ENCODE measurements at regions not wholly inside any gene's neighbourhood (a gene's known extent, or its start where the extent isn't known, plus 50 kb on each side); places are given as distances from the start of the nearest gene placed in this dataset.

DNA sequence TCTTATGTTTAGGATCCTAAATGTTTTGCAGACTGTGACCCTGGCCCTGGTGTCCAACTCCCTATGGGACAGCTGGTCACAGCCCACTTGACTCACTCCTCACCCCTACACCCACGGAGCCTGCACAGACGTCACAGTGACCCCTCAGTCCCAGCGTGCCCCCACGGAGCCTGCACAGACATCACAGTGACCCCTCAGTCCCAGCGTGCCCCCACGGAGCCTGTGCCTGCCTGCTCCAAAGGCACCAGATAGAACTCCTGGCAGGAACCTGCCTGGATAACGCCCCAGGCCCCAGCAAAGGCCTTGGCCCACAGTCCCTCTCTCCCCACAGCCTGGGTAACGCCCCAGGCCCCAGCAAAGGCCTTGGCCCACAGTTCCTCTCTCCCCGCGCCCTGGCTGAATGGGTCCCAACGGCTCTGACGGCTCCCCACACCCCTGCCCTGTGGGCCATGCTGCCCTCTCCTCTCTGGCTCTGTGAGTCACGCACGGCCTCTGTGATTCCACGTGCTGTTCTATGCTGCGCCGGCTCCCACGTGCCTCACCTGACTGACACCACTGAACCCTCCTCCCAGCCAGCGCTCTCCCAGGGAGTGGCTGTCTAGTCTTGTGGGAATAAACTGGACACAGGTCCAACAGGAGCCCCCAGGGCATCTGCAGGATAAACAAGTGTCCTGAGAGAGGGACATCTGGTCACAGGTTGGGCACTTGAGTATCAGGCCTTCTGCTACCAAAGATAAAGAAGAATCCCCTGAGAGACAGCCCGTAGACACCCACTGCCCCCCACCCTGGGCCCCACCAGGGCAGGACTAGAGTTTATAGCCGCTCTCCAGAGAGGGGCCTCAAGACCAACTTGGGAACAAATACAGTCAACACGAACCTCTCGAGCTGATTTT, 250.3 kb downstream of the BRD1 start:
- Histone ChIP-seq H3K4me1 (ENCODE audit: insufficient read depth, low read length) (no peaks in the 10 kb centered on the region), H3K9me3 (ENCODE audit: low read length) (no peaks in the 10 kb centered on the region), H3K36me3 (ENCODE audit: insufficient read depth, low read length) (no peaks in the 10 kb centered on the region)

DNA sequence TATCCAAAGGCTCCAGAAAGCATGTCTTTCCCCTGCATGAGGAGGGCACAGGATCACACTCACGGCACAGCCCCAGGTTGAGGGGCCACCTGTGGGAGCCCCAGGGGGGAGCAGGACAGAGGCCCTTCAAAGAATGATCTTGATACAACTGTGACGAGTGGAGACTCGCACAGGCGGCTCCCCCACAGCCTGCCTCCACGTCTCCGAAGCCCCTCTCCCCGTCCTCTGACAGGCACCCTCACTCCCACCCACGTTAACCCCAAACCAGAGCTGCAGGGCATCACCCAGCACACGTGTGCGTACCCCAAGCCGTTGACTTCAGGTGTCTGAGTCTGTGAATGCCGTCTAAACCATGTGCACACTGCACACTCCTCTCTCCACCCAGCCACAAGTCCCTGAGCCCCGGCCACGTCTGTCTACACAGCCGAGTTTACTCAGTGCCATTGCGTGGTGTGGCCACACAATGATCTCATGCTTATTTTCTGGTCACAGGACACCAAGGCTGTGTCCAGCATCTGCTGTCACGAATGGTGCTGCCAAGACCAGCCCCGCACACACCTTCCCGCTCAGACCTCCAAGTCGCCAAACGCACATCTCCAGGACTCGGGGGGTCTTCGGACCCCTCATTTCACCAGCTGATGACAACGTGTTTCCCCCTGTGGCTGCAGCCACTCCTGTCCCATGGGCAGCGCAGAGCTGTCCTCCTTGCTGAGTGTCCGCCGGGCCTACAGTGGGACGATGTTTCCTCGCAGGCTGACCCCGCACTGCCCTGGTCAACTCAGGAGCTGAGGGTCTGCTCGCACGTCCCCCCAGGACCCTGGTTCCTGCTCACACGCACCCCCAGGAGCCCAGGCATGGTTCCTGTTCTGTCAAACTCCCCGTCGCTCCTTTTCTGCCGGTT, 251.2 kb downstream of the BRD1 start:
- Histone ChIP-seq H2AFZ (ENCODE audit: low read depth, low read length) (no peak overlapping the region), H3K4me3 (ENCODE audit: low read length) (no peak overlapping the region), H3K4me1 (ENCODE audit: insufficient read depth, low read length) (no peaks in the 10 kb centered on the region), H3K9me3 (ENCODE audit: low read length) (no peaks in the 10 kb centered on the region), H3K27me3 (ENCODE audit: insufficient read depth, low read length) (no peaks in the 10 kb centered on the region), H3K36me3 (ENCODE audit: insufficient read depth, low read length) (no peaks in the 10 kb centered on the region)

More for the DNA sequence above, 250.3 kb downstream of the BRD1 start:
- H3K27me3 ChIP-seq (ENCODE audit: insufficient read depth, low read length): no peaks in the 10 kb centered on the region
- no peak overlapping the region for H2AFZ ChIP-seq (ENCODE audit: low read depth, low read length)
- no peak overlapping the region for H3K4me3 ChIP-seq (ENCODE audit: low read length)

DNA sequence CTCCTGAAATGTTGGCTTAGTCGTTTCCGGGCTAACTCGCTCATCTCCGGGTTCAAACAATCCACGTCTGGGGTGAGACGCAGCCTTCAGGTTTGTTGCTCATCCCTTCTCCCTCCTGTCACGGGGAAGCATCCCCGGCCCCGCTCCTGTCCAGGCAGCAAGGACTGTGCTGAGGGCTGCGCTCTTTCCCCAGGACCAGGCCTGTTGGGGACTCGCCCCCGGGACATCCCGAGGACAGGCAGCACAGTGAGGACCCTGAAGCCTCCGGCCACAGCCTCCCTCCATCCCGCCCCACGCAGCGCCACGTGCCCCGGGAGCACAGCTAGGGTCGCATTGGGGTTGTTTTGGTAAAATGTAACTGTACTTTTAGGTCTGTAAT, 252.0 kb downstream of the BRD1 start:
- Histone ChIP-seq H3K36me3 (ENCODE audit: insufficient read depth, low read length) (no peaks in the 10 kb centered on the region), H3K4me3 (ENCODE audit: low read length) (no peak overlapping the region), H3K27me3 (ENCODE audit: insufficient read depth, low read length) (no peaks in the 10 kb centered on the region), H3K9me3 (ENCODE audit: low read length) (no peaks in the 10 kb centered on the region), H3K4me1 (ENCODE audit: insufficient read depth, low read length) (no peaks in the 10 kb centered on the region), H2AFZ (ENCODE audit: low read depth, low read length) (no peak overlapping the region)

DNA sequence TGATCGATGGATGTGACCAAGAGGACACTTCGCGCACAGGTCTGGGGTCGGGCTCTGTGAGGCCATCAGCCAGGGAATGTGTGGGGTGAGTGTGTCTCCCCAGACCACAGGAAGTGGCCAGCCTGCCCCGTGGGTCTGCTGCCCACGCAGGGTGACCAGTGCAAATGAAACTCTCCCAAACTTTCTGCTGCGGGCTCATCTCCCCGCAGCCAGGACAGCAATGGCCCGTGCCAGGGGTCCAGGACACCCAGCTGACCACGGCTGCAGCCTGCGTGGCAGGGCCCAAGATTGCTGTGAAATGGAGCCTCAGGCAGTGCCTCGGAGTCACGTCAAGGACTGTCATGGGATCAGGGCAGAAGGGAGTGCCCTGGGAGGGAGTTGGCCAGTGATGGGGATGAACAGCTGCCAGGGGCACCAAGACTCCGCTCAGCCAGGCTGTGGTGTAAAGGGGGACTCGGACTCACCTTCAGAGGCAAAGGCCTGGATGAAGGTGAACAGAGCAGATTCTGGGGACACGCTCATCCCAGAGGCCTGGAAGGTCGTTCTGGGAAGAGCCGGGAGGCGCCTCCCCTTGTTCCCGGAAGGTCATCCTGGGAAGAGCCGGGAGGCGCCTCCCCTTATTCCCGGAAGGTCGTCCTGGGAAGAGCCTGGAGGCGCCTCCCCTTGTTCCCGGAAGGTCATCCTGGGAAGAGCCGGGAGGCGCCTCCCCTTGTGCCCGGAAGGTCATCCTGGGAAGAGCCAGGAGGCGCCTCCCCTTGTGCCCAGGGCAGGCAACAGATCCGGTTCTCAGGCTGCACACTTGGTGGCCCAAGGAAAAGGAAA, 252.6 kb downstream of the BRD1 start:
- Histone ChIP-seq H3K27me3 (ENCODE audit: insufficient read depth, low read length) (no peaks in the 10 kb centered on the region), H3K36me3 (ENCODE audit: insufficient read depth, low read length) (no peaks in the 10 kb centered on the region), H3K4me3 (ENCODE audit: low read length) (no peak overlapping the region), H3K4me1 (ENCODE audit: insufficient read depth, low read length) (no peaks in the 10 kb centered on the region), H3K9me3 (ENCODE audit: low read length) (no peaks in the 10 kb centered on the region), H2AFZ (ENCODE audit: low read depth, low read length) (no peak overlapping the region)

DNA sequence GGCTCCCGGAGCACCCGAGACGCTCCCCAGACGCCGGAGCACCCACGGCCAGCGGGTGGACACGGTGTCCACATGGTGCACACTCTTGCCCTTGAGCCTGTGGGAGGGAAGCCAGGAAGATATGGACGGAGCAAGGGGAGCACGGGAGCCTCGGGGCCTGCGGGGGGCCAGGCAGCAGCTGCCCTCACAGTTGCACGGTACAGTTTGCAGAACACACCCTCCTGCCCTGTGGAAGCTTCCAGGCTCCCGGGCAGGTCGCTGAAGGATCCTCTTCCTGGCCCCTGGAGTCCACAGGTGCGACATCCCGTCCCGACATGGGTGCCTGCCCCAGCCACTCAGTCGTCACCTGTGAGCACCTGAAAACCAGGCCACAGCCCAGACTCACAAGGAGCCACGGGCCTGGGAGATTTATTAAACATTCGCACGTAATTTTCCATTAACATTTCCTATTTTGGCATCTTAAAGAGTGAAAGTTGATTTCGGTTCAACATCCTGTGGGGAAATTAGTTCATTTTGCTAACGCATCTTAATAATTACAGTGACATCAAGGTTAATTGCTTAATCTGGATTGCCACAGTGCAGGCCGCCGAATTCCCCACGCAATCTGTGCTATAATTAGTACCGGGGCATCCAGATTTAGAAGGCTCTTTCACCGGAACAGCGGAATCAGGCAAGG, 253.3 kb downstream of the BRD1 start:
- Histone ChIP-seq H3K36me3 (ENCODE audit: insufficient read depth, low read length) (no peaks in the 10 kb centered on the region), H3K27me3 (ENCODE audit: insufficient read depth, low read length) (no peaks in the 10 kb centered on the region), H3K9me3 (ENCODE audit: low read length) (no peaks in the 10 kb centered on the region), H3K4me3 (ENCODE audit: low read length) (no peak overlapping the region), H2AFZ (ENCODE audit: low read depth, low read length) (no peak overlapping the region), H3K4me1 (ENCODE audit: insufficient read depth, low read length) (no peaks in the 10 kb centered on the region)

DNA sequence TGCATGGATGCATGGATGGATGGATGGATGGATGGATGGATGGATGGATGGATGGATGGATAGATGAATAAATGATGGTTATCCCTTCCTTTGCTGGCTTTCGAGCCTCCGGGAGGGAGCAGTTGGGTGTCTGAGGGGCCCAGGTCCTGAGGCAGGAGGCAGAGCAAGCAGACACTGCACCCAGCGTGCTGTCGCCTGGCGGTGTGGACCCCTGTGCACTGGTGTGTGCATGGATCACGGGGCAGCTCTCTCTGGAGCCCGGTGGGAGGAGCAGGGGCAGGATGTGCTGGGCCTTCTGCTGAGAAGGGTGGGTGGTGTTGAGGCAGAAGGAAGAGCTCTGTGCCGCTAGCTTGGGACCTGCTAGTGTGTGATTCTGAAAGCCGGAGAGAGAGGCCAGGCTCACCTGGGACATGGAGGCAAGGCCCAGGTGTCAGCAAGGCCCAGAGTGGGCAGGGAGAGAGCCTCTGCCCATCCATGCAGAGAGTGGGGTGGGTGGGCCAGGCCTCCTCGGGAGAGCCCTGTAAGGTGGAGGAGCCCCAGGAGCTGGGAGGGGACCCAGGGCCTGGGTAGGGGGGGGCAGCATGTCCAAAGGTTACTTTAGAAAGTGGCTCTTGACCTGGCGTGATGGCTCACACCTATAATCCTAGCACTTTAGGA, 254.4 kb downstream of the BRD1 start:
- no peaks in the 10 kb centered on the region for H3K36me3 ChIP-seq (ENCODE audit: insufficient read depth, low read length)
- H2AFZ ChIP-seq (ENCODE audit: low read depth, low read length): no peak overlapping the region
- no peak overlapping the region for H3K4me3 ChIP-seq (ENCODE audit: low read length)
- no peaks in the 10 kb centered on the region for H3K9me3 ChIP-seq (ENCODE audit: low read length)
- no peaks in the 10 kb centered on the region for H3K4me1 ChIP-seq (ENCODE audit: insufficient read depth, low read length)
- H3K27me3 ChIP-seq (ENCODE audit: insufficient read depth, low read length): peaks cover 6% of the 10 kb centered on the region

DNA sequence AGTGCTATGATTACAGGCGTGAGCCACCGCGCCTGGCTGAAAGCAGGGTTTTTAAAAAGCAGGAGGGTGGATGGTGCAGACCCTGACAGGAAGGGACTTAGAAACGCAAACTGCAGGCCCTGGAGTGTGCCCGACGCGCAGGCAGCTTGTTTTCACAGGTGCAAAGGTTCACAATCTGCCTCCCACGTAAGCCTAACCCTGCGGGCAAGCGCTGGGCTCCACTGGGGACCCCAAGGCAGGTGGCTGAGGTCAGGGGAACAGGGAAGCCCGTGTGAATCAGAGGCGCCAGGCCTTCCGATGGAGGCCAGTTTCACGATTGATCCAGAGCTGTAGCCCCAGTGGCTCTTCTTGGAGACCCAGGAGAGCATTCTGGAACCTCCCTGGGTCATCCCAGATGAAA, 256.3 kb downstream of the BRD1 start:
- Histone ChIP-seq H3K27me3 (ENCODE audit: insufficient read depth, low read length) (peaks cover 11% of the 10 kb centered on the region), H2AFZ (ENCODE audit: low read depth, low read length) (no peak overlapping the region)

DNA sequence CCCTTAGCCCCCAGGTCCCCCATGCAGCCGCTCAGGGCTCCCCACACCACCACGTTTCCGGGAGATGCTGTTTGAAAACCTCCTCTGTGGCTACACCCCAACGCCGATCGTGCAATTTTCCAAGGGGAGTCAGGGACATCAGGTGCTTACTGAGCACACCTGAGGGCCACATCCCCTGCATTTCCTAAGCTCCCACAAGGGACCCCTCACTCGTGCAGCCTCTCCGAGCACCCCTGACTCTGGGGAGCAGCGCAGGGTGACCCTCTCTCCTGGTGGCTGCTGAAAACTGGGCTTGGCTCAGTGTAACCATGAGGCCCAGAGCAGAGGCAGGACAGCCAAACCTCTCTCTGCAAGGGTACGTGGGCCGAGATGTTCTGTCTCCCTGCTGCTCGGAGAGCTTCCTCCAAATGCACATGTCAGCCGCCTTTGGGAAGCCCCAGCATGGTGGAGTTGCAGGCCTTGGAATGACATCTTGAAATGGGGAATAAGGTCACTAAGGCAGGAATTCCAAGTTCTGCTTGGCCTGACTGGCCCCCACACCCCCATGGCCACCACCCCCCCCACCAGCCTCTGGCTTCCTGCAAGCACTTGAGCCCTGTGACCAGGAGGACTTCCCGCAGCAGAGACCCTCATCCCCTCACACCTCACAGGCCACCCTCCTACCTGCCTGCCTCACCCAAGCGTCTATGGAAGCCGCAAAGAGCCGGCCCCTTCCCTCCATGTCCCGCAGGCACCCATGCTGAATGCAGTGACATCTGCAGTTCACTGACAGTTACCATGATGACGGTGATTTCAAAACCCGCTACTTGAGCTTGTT, 257.4 kb downstream of the BRD1 start:
- H3K27me3 ChIP-seq (ENCODE audit: insufficient read depth, low read length): peaks cover 11% of the 10 kb centered on the region
- no peaks in the 10 kb centered on the region for H3K9me3 ChIP-seq (ENCODE audit: low read length)
- no peaks in the 10 kb centered on the region for H3K36me3 ChIP-seq (ENCODE audit: insufficient read depth, low read length)
- no peak overlapping the region for H2AFZ ChIP-seq (ENCODE audit: low read depth, low read length)
- no peak overlapping the region for H3K4me3 ChIP-seq (ENCODE audit: low read length)
- H3K4me1 ChIP-seq (ENCODE audit: insufficient read depth, low read length): no peaks in the 10 kb centered on the region

More for the DNA sequence above, 256.3 kb downstream of the BRD1 start:
- Histone ChIP-seq H3K36me3 (ENCODE audit: insufficient read depth, low read length) (no peaks in the 10 kb centered on the region), H3K9me3 (ENCODE audit: low read length) (no peaks in the 10 kb centered on the region), H3K4me3 (ENCODE audit: low read length) (no peak overlapping the region), H3K4me1 (ENCODE audit: insufficient read depth, low read length) (no peaks in the 10 kb centered on the region)

DNA sequence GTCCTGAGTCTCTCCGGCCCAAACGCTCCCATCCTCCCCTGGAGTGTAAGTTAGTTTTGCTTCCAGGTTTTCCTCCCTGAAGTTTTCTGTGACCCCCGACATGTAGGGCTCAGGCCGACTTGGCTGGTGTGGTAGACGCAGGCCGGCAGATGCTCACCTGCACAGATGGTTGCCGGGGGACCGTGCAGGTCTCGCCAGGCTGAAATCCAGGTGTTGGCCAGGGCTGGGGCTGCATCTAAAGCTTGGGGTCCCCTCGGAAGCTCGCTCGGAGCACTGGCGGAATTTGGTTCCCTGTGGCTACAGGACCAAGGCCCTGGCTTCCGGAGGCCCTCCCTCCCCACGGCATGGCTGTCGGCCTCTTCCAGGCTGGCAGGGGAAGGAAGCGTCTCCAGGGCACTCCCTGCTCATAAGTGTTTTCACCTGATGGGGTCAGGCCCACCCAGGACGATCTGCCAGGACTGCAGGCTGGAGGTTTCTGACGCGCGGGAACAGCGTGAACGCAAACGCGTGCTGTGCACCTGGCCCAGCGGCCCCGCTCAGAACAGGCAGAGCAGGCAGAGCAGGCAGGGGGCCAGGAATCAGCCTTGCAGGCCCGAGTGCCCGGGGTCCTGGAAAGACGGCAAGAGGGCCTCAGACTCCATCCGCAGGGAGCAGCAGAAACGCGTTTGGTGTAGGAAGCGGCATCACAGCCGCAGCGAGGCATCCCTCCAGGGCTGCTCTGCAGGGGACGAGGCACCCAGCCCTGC, 258.2 kb downstream of the BRD1 start:
- no peaks in the 10 kb centered on the region for H3K4me1 ChIP-seq (ENCODE audit: insufficient read depth, low read length)
- no peaks in the 10 kb centered on the region for H3K36me3 ChIP-seq (ENCODE audit: insufficient read depth, low read length)
- no peak overlapping the region for H2AFZ ChIP-seq (ENCODE audit: low read depth, low read length)
- H3K27me3 ChIP-seq (ENCODE audit: insufficient read depth, low read length): peaks cover 11% of the 10 kb centered on the region
- H3K4me3 ChIP-seq (ENCODE audit: low read length): no peak overlapping the region
- H3K9me3 ChIP-seq (ENCODE audit: low read length): no peaks in the 10 kb centered on the region

DNA sequence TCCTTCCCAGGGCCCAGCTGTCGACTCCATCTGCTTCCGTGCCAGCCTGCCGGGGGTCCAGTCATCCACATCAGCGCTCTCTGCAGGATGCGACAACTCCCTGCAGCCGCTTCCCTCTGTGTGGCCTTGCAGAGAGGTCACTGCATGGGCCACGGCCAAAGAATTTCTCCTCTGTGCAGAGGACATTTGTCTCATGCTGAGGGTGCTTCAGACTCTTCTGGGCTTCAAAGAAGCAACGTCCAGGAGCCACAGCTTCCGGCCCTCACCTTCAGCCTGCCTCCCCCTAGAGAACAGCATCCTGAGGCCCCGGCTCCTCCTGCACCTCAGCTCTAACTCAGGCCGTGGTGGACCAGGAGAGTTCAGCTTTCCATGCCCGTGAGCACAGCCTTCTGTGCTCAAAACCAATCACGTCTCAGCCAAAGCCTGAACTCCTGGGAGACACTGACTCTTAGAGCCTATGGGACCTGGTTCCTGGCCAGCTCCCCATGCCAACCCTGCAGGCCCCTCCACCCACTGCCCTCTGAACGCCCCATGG, 258.9 kb downstream of the BRD1 start:
- peaks cover 11% of the 10 kb centered on the region for H3K27me3 ChIP-seq (ENCODE audit: insufficient read depth, low read length)
- H3K4me3 ChIP-seq (ENCODE audit: low read length): no peak overlapping the region
- no peak overlapping the region for H2AFZ ChIP-seq (ENCODE audit: low read depth, low read length)
- no peaks in the 10 kb centered on the region for H3K9me3 ChIP-seq (ENCODE audit: low read length)
- H3K36me3 ChIP-seq (ENCODE audit: insufficient read depth, low read length): no peaks in the 10 kb centered on the region
- no peaks in the 10 kb centered on the region for H3K4me1 ChIP-seq (ENCODE audit: insufficient read depth, low read length)

All from neuron (in vitro differentiated cells).